ENCODE measurements at regions not wholly inside any gene's neighbourhood (a gene's known extent, or its start where the extent isn't known, plus 50 kb on each side); places are given as distances from the start of the nearest gene placed in this dataset.

GRCh38 chr6:169038691-169039090 lies 215.0 kb downstream of the THBS2 start:
- TF ChIP-seq, protein P1, sequence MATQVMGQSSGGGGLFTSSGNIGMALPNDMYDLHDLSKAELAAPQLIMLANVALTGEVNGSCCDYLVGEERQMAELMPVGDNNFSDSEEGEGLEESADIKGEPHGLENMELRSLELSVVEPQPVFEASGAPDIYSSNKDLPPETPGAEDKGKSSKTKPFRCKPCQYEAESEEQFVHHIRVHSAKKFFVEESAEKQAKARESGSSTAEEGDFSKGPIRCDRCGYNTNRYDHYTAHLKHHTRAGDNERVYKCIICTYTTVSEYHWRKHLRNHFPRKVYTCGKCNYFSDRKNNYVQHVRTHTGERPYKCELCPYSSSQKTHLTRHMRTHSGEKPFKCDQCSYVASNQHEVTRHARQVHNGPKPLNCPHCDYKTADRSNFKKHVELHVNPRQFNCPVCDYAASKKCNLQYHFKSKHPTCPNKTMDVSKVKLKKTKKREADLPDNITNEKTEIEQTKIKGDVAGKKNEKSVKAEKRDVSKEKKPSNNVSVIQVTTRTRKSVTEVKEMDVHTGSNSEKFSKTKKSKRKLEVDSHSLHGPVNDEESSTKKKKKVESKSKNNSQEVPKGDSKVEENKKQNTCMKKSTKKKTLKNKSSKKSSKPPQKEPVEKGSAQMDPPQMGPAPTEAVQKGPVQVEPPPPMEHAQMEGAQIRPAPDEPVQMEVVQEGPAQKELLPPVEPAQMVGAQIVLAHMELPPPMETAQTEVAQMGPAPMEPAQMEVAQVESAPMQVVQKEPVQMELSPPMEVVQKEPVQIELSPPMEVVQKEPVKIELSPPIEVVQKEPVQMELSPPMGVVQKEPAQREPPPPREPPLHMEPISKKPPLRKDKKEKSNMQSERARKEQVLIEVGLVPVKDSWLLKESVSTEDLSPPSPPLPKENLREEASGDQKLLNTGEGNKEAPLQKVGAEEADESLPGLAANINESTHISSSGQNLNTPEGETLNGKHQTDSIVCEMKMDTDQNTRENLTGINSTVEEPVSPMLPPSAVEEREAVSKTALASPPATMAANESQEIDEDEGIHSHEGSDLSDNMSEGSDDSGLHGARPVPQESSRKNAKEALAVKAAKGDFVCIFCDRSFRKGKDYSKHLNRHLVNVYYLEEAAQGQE (IDR thresholded peaks at IDR 0.05; ENCODE audit: low read depth), result no peak
- TF ChIP-seq TAF1 (IDR thresholded peaks at IDR 0.05; ENCODE audit: low read depth) (no peak), NFIC (IDR thresholded peaks at IDR 0.05) (no peak), ZBTB7A (IDR thresholded peaks at IDR 0.05; ENCODE audit: low read depth) (no peak), TEAD4 (IDR thresholded peaks at IDR 0.05) (no peak), EP300 (IDR thresholded peaks at IDR 0.05; ENCODE audit: borderline replicate concordance) (no peak), RAD21 (IDR thresholded peaks at IDR 0.05; ENCODE audit: low read depth) (no peak), CREB1 (IDR thresholded peaks at IDR 0.05; ENCODE audit: low read depth) (no peak), EGR1 (IDR thresholded peaks at IDR 0.05) (no peak), CEBPB (IDR thresholded peaks at IDR 0.05) (no peak), TCF12 (IDR thresholded peaks at IDR 0.05; ENCODE audit: low read depth) (no peak), YY1 (IDR thresholded peaks at IDR 0.05; ENCODE audit: low read depth) (no peak)
- TF ChIP-seq, protein P2, sequence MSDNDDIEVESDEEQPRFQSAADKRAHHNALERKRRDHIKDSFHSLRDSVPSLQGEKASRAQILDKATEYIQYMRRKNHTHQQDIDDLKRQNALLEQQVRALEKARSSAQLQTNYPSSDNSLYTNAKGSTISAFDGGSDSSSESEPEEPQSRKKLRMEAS (IDR thresholded peaks at IDR 0.05), result no peak

GRCh38 chr6:169035385-169036240 lies 218.0 kb downstream of the THBS2 start:
- TF ChIP-seq EP300 (IDR thresholded peaks at IDR 0.05; ENCODE audit: borderline replicate concordance) (no peak), YY1 (IDR thresholded peaks at IDR 0.05; ENCODE audit: low read depth) (no peak), USF1 (IDR thresholded peaks at IDR 0.05) (no peak), CREB1 (IDR thresholded peaks at IDR 0.05; ENCODE audit: low read depth) (no peak), ZBTB7A (IDR thresholded peaks at IDR 0.05; ENCODE audit: low read depth) (no peak), TEAD4 (IDR thresholded peaks at IDR 0.05) (no peak), TAF1 (IDR thresholded peaks at IDR 0.05; ENCODE audit: low read depth) (no peak), TCF12 (IDR thresholded peaks at IDR 0.05; ENCODE audit: low read depth) (no peak), NFIC (IDR thresholded peaks at IDR 0.05) (no peak), FOXM1 (IDR thresholded peaks at IDR 0.05; ENCODE audit: borderline replicate concordance, low read depth) (no peak), EGR1 (IDR thresholded peaks at IDR 0.05) (no peak), RAD21 (IDR thresholded peaks at IDR 0.05; ENCODE audit: low read depth) (no peak)
- TF ChIP-seq, protein P1 (IDR thresholded peaks at IDR 0.05; ENCODE audit: low read depth), result no peak
- TF ChIP-seq, protein P2 (IDR thresholded peaks at IDR 0.05), result no peak

- TF ChIP-seq RAD21 (IDR thresholded peaks at IDR 0.05; ENCODE audit: low read depth), result no peak
Measured at GRCh38 chr6:169034516-169035167, 219.0 kb downstream of the THBS2 start.

DNA sequence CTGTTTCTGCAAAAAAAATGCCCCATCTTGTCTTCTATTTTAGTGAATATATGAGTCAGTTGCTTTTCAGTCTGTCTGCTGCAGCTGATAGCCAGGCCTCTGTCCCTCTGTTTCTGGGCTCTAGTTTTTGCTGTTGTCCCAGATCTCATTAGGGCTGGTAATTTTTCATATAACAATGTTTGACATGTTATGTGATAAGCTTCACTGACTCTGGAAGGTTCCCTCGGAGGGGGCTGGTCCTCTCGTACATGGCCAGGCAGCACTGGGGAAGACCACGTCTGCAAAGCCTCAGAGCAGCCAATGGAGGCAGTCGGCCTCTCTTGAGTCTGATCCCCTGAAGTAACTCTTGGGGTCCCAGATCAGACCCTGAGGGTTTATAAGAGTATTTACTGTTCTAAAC lies 223.8 kb downstream of the THBS2 start:
- no peak for TF ChIP-seq TEAD4 (IDR thresholded peaks at IDR 0.05)
- TF ChIP-seq EP300 (IDR thresholded peaks at IDR 0.05; ENCODE audit: borderline replicate concordance), result no peak
- TF ChIP-seq FOXM1 (IDR thresholded peaks at IDR 0.05; ENCODE audit: borderline replicate concordance, low read depth), result no peak
- TF ChIP-seq TAF1 (IDR thresholded peaks at IDR 0.05; ENCODE audit: low read depth), result no peak
- TF ChIP-seq, protein P1 (IDR thresholded peaks at IDR 0.05; ENCODE audit: low read depth), result no peak
- no peak for TF ChIP-seq CEBPB (IDR thresholded peaks at IDR 0.05)
- no peak for TF ChIP-seq RAD21 (IDR thresholded peaks at IDR 0.05; ENCODE audit: low read depth)
- no peak for TF ChIP-seq CREB1 (IDR thresholded peaks at IDR 0.05; ENCODE audit: low read depth)
- TF ChIP-seq TCF12 (IDR thresholded peaks at IDR 0.05; ENCODE audit: low read depth), result no peak
- TF ChIP-seq EGR1 (IDR thresholded peaks at IDR 0.05), result no peak
- TF ChIP-seq, protein P2 (IDR thresholded peaks at IDR 0.05), result no peak
- TF ChIP-seq NFIC (IDR thresholded peaks at IDR 0.05), result no peak
